NCI-H226 (cell line): ENCODE measurements at regions not wholly inside any gene's neighbourhood (a gene's known extent, or its start where the extent isn't known, plus 50 kb on each side); places are given as distances from the start of the nearest gene placed in this dataset.

Experiments used
- DNase-seq: peaks from one replicate; pipeline ENCODE4 v3.0.0-alpha.2; 2015

- DNase-seq: no peak
Measured at GRCh38 chr13:64477146-64477545, 2753.0 kb downstream of the PCDH9 start.

GRCh38 chr13:64476041-64476568 lies 2754.0 kb downstream of the PCDH9 start:
- DNase-seq: peak; percentile 21

- peak; percentile 17 for DNase-seq
Measured at GRCh38 chr13:64471916-64472315, 2758.2 kb downstream of the PCDH9 start.

- DNase-seq: no peak
Measured at GRCh38 chr13:64470751-64471150, 2759.4 kb downstream of the PCDH9 start.

- DNase-seq: no peak
Measured at GRCh38 chr13:64459778-64460177, 2770.4 kb downstream of the PCDH9 start.

- no peak for DNase-seq
Measured at GRCh38 chr13:64457976-64458375, 2772.2 kb downstream of the PCDH9 start.

GRCh38 chr13:64455124-64455523 lies 2775.0 kb downstream of the PCDH9 start:
- no peak for DNase-seq

GRCh38 chr13:64453831-64454230 lies 2776.3 kb downstream of the PCDH9 start:
- no peak for DNase-seq

- no peak for DNase-seq
Measured at GRCh38 chr13:64446372-64446771, 2783.8 kb downstream of the PCDH9 start.

- DNase-seq: no peak
Measured at GRCh38 chr13:64441740-64442139, 2788.4 kb downstream of the PCDH9 start.

GRCh38 chr13:64438084-64438483 lies 2792.1 kb downstream of the PCDH9 start:
- DNase-seq: no peak

- no peak for DNase-seq
Measured at GRCh38 chr13:64429691-64430090, 2800.4 kb downstream of the PCDH9 start.

GRCh38 chr13:64428196-64428595 lies 2801.9 kb downstream of the PCDH9 start:
- DNase-seq: no peak

- no peak for DNase-seq
Measured at GRCh38 chr13:64423467-64423866, 2806.7 kb downstream of the PCDH9 start.

- DNase-seq: no peak
Measured at GRCh38 chr13:64420181-64420580, 2810.0 kb downstream of the PCDH9 start.

GRCh38 chr13:64417581-64417980 lies 2812.6 kb downstream of the PCDH9 start:
- DNase-seq: no peak

- no peak for DNase-seq
Measured at GRCh38 chr13:64414381-64414780, 2815.8 kb downstream of the PCDH9 start.

GRCh38 chr13:64413529-64413928 lies 2816.6 kb downstream of the PCDH9 start:
- DNase-seq: no peak

- no peak for DNase-seq
Measured at GRCh38 chr13:64410276-64411053, 2819.7 kb downstream of the PCDH9 start.

GRCh38 chr13:64397701-64398100 lies 2832.4 kb downstream of the PCDH9 start:
- DNase-seq: no peak

- DNase-seq: no peak
Measured at GRCh38 chr13:64377606-64378005, 2852.5 kb downstream of the PCDH9 start.

- DNase-seq: no peak
Measured at GRCh38 chr13:64371461-64371860, 2858.7 kb downstream of the PCDH9 start.

GRCh38 chr13:64371045-64371444 lies 2859.1 kb downstream of the PCDH9 start:
- DNase-seq: peak; percentile 84

GRCh38 chr13:64369121-64369520 lies 2861.0 kb downstream of the PCDH9 start:
- peak; percentile 54 for DNase-seq

- no peak for DNase-seq
Measured at GRCh38 chr13:64362564-64362963, 2867.6 kb downstream of the PCDH9 start.
